ENCODE measurements at regions not wholly inside any gene's neighbourhood (a gene's known extent, or its start where the extent isn't known, plus 50 kb on each side); places are given as distances from the start of the nearest gene placed in this dataset.

DNA sequence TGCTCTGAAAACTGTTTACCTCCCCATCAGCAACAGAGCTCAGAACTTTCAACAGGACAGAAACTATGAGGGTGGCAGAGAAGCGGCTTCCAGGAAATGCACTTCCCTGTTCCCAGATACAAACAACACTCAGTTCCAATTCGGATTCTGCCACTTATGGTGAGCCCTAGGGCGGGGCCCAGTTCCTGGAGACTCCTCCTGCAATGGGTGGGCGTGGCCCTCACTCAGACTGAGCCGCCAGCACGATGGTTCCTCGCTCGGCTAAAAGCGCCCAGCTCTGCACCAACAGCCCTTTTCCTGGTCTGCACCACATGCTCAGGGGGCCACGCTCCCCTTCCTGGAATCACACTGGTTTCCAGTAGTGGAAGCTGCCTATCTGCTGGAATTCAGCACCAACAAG lies 314.1 kb downstream of the CTTN start:
- DNase-seq = no peak

DNA sequence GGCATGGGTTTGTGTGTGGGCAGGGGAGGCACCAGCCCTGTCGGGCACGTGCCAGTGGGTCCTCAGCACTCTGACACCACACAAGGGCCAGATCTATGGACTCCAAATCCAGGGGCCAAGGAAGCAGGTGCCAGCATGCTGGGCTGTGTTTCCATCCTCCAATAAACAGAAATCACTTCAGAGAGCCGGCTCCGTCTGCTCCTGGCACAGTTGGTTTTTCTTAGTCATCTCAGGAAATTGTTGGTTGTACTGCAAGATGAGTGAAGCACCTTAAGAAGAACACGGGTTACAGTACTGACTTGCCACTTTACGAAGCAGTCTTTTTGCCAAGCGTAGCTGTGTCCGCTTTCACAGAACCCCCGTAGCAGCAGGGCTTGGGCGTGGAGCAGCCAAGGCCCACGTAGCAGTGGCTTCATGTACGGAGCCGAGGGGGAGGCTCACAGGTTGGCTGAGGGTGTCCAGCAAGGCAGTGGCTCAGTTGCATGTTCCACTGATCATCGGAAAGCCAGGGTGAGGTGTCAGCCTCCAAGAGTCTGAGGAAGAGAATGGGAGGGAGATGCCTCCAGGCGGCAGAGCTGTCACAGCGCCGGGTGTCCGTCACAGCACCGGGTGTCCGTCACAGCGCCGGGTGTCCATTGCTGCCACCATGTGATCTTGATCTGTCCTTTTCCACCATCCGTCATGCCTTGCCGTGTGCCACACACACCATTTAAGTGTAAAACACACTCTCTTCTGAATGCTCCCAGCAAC lies 314.9 kb downstream of the CTTN start:
- DNase-seq = no peak

DNA sequence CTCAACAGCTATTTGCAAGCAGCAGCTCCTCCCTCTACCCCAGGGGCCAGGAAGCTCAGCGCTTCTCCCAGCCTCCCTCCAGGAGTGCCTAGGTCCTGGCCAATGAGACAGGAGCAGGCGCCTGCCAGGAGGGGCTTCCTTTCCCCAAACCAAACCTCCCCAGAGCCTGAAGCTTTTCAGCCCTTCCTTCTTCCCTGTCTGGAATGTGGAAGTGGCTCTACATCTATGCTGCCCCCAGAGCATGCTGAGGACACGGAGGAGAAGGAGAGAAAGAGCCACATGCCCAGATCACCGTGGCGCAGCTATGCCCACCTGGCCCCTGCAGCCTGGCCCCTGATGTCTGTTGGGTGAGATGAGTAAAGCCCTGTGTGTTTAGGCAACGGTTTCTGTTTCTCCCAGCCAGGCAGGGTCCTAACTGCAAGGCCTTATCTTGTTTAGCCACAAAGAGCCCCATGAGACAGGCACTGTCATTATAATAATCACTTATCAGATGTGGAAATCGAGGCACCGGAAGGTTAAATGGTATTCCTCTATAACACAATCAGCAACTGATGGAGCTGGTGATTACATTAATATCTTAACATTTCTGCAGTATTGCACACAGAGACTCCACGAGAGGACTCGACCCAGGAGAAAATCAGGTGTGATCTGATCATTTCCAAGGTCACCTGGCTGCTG lies 315.8 kb downstream of the CTTN start:
- DNase-seq = no peak

DNA sequence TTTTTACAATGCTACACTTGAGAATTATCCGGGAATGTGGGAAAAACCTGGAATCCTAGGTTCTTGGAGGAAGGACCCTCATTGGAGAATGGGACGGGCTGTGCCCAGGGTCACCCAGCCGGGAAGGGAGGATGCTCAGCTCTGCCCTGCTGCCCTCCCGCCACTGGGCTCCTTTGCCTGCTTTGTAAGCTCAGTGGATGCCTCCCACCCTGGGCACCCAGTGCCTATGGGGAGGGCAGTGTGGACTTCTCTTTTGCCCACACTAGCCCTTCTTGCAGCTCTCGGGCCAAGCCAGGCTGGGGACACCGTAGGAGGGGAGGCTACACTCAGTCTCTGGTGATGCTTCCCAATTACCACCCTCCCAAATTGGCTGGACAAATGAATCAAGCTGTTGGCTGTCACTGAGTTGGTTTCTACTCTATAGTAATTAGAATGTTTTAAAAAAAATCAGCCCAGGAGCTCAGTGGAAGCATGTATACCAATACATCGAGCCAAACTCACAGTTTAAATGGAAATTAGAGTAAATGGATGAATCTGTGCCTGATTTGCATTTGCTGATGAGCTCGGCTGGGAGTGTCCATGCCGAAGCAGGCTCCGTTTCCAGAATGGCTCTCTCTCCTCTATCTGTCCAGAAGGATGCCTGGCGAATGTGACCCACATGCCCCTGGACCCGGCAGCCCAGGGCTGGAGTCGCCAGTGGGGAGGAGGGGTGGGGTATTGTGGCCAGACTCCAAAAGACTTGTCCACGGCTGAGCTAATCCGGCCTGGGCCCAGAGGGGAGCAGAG lies 317.0 kb downstream of the CTTN start:
- no peak for DNase-seq

DNA sequence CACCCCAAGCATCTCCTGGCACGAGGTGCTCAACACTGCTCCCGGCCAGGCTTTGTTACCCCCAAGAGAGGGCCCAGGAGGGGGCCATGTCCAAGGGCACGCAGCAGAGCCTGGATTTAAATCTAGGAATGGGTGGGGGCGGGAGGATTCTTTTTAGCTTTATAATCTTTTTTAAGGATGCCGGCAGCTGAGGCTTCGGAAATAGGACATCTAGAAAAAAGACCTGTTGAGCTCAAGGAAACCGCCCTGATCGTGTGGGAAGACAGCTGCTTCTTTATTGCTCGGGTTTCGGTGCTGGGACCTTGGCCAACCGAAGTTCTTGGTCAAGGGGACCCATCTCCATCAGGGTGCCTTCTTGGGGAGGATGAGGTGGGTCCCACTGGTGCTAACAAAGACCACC lies 317.9 kb downstream of the CTTN start:
- no peak for DNase-seq

- no peak for DNase-seq
These were observed 318.9 kb downstream of the CTTN start for GRCh38 chr11:70716986-70717775.

- no peak for DNase-seq
These were observed 319.7 kb downstream of the CTTN start for GRCh38 chr11:70717936-70718595.

GRCh38 chr11:70719516-70719915 lies 321.2 kb downstream of the CTTN start:
- no peak for DNase-seq

- DNase-seq = no peak
These were observed 322.0 kb downstream of the CTTN start for GRCh38 chr11:70720281-70720680.

DNA sequence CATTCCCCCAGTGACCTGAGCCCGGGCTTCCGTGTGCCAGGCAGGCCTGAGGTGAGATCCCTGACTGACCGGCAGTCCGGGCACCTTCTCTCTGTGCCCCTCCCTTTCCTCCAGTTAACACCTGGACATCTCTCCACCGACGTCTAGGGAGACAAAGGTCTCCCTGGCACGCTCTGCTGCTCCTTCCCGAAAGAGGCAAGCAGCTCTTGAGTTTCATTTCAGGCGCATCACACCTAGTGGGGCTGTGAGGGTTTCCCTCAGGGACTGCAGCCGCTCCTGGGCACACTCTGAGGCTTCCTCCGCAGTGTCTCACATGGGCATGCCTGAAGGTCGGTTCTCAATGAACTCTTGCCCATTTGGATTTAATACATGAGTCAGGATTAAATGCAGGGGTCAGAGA lies 322.7 kb downstream of the CTTN start:
- no peak for DNase-seq

DNA sequence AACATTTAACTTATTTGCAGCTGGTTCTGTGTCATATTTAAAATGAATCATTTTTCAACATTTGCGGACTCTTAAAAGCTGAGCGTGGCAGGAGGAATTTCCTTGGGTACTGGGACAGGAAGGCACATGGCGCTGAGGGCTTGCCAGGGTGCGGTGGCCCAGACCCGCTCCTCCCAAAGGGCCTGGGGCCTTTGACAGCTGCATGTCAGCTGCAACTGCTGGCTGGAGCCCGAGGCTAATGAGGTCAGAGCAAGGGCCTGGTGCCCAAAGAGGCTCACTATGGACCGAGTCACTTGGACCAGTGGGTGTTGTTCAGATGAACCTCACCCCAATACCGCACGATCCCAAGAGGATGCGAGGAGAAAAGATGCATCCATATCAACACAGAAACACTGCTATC lies 326.9 kb downstream of the CTTN start:
- DNase-seq = no peak

- no peak for DNase-seq
These were observed 327.4 kb downstream of the CTTN start for GRCh38 chr11:70725739-70726138.

GRCh38 chr11:70727021-70727420 lies 328.7 kb downstream of the CTTN start:
- DNase-seq = no peak

- peak; percentile 6 for DNase-seq
These were observed 329.7 kb downstream of the CTTN start for GRCh38 chr11:70727899-70728620.

- no peak for DNase-seq
These were observed 331.6 kb downstream of the CTTN start for GRCh38 chr11:70729949-70730348.

- DNase-seq = no peak
These were observed 332.1 kb downstream of the CTTN start for GRCh38 chr11:70730411-70730810.

- no peak for DNase-seq
These were observed 333.1 kb downstream of the CTTN start for GRCh38 chr11:70731271-70732022.

GRCh38 chr11:70732023-70732880 lies 333.9 kb downstream of the CTTN start:
- DNase-seq = no peak

GRCh38 chr11:70732881-70733196 lies 334.5 kb downstream of the CTTN start:
- DNase-seq = no peak

Data from NCI-H1092 treated with DMSO at 0.1 percent for 48 hours (cell line).